Vagina (tissue), 2 donors: ENCODE measurements at regions not wholly inside any gene's neighbourhood (a gene's known extent, or its start where the extent isn't known, plus 50 kb on each side); places are given as distances from the start of the nearest gene placed in this dataset.

Source experiments
- POLR2A ChIP-seq, 2 donors: fragments of 450-650 bp; IDR thresholded peaks; one replicate each; pipeline ENCODE4 v1.6.1; 2017; ENCODE audit warnings: antibody characterized with exemption in 2 of 2, mild to moderate bottlenecking in 2 of 2, moderate library complexity in 2 of 2
- POLR2AphosphoS5 ChIP-seq, 2 donors: sonication (generic); formaldehyde crosslinking; IDR thresholded peaks; one replicate each; pipeline ENCODE4 v1.9.0; 2017; ENCODE audit warnings: antibody characterized with exemption in 2 of 2, mild to moderate bottlenecking in 2 of 2, low read depth in 1 of 2; ENCODE audit not compliant: insufficient read depth in 1 of 2
- TF ChIP-seq, protein P1 (sequence below), 3 experiments: fragments of 450-650 bp in 2 of 3; fragments of 200-600 bp in 1 of 3; sonication (generic) in 1 of 3; IDR thresholded peaks; one replicate each; pipeline ENCODE4 v1.5.1; 2017 to 2019; ENCODE audit warnings: antibody characterized with exemption in 3 of 3, mild to moderate bottlenecking in 2 of 3, moderate library complexity in 2 of 3

DNA sequence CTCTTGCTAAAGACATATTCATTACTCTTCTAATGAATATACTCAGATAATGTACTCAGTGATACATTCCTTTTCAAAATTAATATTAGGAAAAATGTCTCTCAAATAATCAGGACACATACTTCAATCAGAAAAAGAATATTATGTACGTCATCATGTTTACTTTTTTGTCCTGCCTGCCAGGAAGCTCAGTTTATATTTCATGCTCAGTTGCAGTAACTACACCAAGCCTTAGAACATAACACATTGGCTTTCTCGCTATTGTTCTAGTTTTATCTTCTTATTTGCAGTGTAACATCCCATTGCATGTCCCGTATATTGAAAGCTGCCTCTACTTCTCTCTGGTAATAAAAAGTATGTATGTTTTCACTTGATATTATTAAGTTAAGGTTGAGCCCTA, 181.5 kb upstream of the LPP start:
- TF ChIP-seq POLR2AphosphoS5 (IDR thresholded peaks at IDR 0.05; ENCODE audit: insufficient read depth in 1 of 2, low read depth in 1 of 2) (no peak), POLR2A (IDR thresholded peaks at IDR 0.05) (no peak)
- TF ChIP-seq, protein P1, sequence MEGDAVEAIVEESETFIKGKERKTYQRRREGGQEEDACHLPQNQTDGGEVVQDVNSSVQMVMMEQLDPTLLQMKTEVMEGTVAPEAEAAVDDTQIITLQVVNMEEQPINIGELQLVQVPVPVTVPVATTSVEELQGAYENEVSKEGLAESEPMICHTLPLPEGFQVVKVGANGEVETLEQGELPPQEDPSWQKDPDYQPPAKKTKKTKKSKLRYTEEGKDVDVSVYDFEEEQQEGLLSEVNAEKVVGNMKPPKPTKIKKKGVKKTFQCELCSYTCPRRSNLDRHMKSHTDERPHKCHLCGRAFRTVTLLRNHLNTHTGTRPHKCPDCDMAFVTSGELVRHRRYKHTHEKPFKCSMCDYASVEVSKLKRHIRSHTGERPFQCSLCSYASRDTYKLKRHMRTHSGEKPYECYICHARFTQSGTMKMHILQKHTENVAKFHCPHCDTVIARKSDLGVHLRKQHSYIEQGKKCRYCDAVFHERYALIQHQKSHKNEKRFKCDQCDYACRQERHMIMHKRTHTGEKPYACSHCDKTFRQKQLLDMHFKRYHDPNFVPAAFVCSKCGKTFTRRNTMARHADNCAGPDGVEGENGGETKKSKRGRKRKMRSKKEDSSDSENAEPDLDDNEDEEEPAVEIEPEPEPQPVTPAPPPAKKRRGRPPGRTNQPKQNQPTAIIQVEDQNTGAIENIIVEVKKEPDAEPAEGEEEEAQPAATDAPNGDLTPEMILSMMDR (IDR thresholded peaks at IDR 0.05): no peak
